GM18868 (cell line): ENCODE measurements at regions not wholly inside any gene's neighbourhood (a gene's known extent, or its start where the extent isn't known, plus 50 kb on each side); places are given as distances from the start of the nearest gene placed in this dataset.

Experiments used
- ATAC-seq: cut with Tn5 transposase; IDR thresholded peaks from one replicate; pipeline ENCODE4 v1.9.1; 2021; ENCODE audit warnings: mild to moderate bottlenecking, moderate library complexity; ENCODE audit not compliant: unreplicated experiment

GRCh38 chr17:77657839-77658238, 300.7 kb upstream of the TNRC6C start:
- no peak for ATAC-seq

GRCh38 chr17:77660524-77660923, 298.0 kb upstream of the TNRC6C start:
- ATAC-seq = no peak

GRCh38 chr17:77662833-77663232, 295.7 kb upstream of the TNRC6C start:
- ATAC-seq = no peak

- ATAC-seq = no peak
Observed at GRCh38 chr17:77664097-77664729, 294.3 kb upstream of the TNRC6C start.

GRCh38 chr17:77665833-77666232, 292.7 kb upstream of the TNRC6C start:
- no peak for ATAC-seq

- no peak for ATAC-seq
Observed at GRCh38 chr17:77666462-77666861, 292.0 kb upstream of the TNRC6C start.

- no peak for ATAC-seq
Observed at GRCh38 chr17:77666881-77667395, 291.6 kb upstream of the TNRC6C start.

- ATAC-seq = no peak
Observed at GRCh38 chr17:77667478-77667877, 291.0 kb upstream of the TNRC6C start.

- no peak for ATAC-seq
Observed at GRCh38 chr17:77668518-77668917, 290.0 kb upstream of the TNRC6C start.

GRCh38 chr17:77670173-77670572, 288.3 kb upstream of the TNRC6C start:
- ATAC-seq = no peak

- ATAC-seq = no peak
Observed at GRCh38 chr17:77674358-77674757, 284.1 kb upstream of the TNRC6C start.

- no peak for ATAC-seq
Observed at GRCh38 chr17:77675411-77675810, 283.1 kb upstream of the TNRC6C start.

GRCh38 chr17:77675816-77676215, 282.7 kb upstream of the TNRC6C start:
- ATAC-seq = no peak

- no peak for ATAC-seq
Observed at GRCh38 chr17:77676237-77676661, 282.3 kb upstream of the TNRC6C start.

GRCh38 chr17:77677211-77677610, 281.3 kb upstream of the TNRC6C start:
- no peak for ATAC-seq

GRCh38 chr17:77677630-77678029, 280.9 kb upstream of the TNRC6C start:
- ATAC-seq = no peak

GRCh38 chr17:77679589-77679988, 278.9 kb upstream of the TNRC6C start:
- ATAC-seq = no peak

GRCh38 chr17:77681861-77682260, 276.6 kb upstream of the TNRC6C start:
- no peak for ATAC-seq

- ATAC-seq = no peak
Observed at GRCh38 chr17:77684803-77685798, 273.4 kb upstream of the TNRC6C start.

GRCh38 chr17:77685881-77686486, 272.5 kb upstream of the TNRC6C start:
- ATAC-seq = no peak

GRCh38 chr17:77686903-77687302, 271.6 kb upstream of the TNRC6C start:
- ATAC-seq = no peak
